B cell (primary cell): ENCODE measurements at regions not wholly inside any gene's neighbourhood (a gene's known extent, or its start where the extent isn't known, plus 50 kb on each side); places are given as distances from the start of the nearest gene placed in this dataset.

Experiments
- ATAC-seq: fragments of 200-7000 bp; cut with Tn5 transposase; one replicate; pipeline ENCODE4 v1.10.0; 2021; ENCODE audit warnings: low read depth, mild to moderate bottlenecking, moderate number of reproducible peaks, moderate library complexity
- CTCF ChIA-PET: fragments of 350-600 bp; sonication (Branson Sonifier 250); formaldehyde crosslinking; loops from one replicate; lab custom pipeline; 2021; ENCODE audit warnings: antibody characterized with exemption, inconsistent platforms; lab: Charles Lee
- POLR2A ChIA-PET: fragments of 350-600 bp; sonication (Branson Sonifier 250); formaldehyde crosslinking; loops from one replicate; lab custom pipeline; 2021; ENCODE audit warnings: antibody characterized with exemption; lab: Charles Lee
- DNase-seq: peaks from one replicate; pipeline ENCODE4 v3.0.0; 2013
- H2AFZ ChIP-seq: 2 replicates; pipeline ENCODE4 v1.6.1; 2012; ENCODE audit warnings: mild to moderate bottlenecking, low read depth, low read length; ENCODE audit not compliant: insufficient read depth, poor library complexity, severe bottlenecking
- H3K27ac ChIP-seq, 2 donors: 1 replicate in 1 of 2; 2 replicates in 1 of 2; pipeline ENCODE4 v1.5.1; 2012 to 2013; ENCODE audit warnings: low read length in 2 of 2, mild to moderate bottlenecking in 2 of 2, moderate library complexity in 1 of 2
- H3K27me3 ChIP-seq, 4 experiments: fragments of 200-600 bp in 1 of 4; sonication (generic) in 1 of 4; replicated peaks in 1 of 4; 1 replicate in 2 of 4; 2 replicates in 2 of 4; pipeline versions ENCODE4 v1.6.1 to v1.7.0; 2013 to 2016; ENCODE audit warnings: low read length in 3 of 4, mild to moderate bottlenecking in 2 of 4, mixed read lengths in 1 of 4, moderate library complexity in 1 of 4; ENCODE audit not compliant: insufficient read depth in 4 of 4, control insufficient read depth in 3 of 4; ENCODE audit errors: control extremely low read depth in 1 of 4
- H3K36me3 ChIP-seq, 2 experiments: replicated peaks in 1 of 2; 1 replicate in 1 of 2; 2 replicates in 1 of 2; pipeline versions ENCODE4 v1.6.1 to v1.7.1; 2013; ENCODE audit warnings: low read length in 1 of 2; ENCODE audit not compliant: insufficient read depth in 2 of 2, control insufficient read depth in 1 of 2; ENCODE audit errors: control extremely low read depth in 1 of 2, extremely low read depth in 1 of 2
- H3K4me1 ChIP-seq, 2 donors: fragments of 200-600 bp in 1 of 2; sonication (generic) in 1 of 2; 1 replicate in 1 of 2; 2 replicates in 1 of 2; pipeline versions ENCODE4 v1.5.1 to v1.6.1; 2013 to 2017; ENCODE audit warnings: low read length in 2 of 2; ENCODE audit not compliant: control insufficient read depth in 2 of 2, insufficient read depth in 2 of 2
- H3K4me2 ChIP-seq: replicated peaks from 2 replicates; pipeline ENCODE3; 2012; ENCODE audit warnings: mild to moderate bottlenecking, low read depth, low read length; ENCODE audit not compliant: poor library complexity, severe bottlenecking
- H3K4me3 ChIP-seq, 5 experiments: fragments of 200-600 bp in 1 of 5; sonication (generic) in 1 of 5; 1 replicate in 3 of 5; 2 replicates in 2 of 5; pipeline versions ENCODE4 v1.5.1 to v1.7.0; 2011 to 2016; ENCODE audit warnings: low read length in 4 of 5, mild to moderate bottlenecking in 4 of 5, low read depth in 2 of 5, control low read depth in 1 of 5, moderate library complexity in 1 of 5; ENCODE audit not compliant: insufficient read depth in 1 of 5; ENCODE audit errors: control extremely low read depth in 1 of 5, extremely low read depth in 1 of 5
- H3K79me2 ChIP-seq: fragments of 200-600 bp; sonication (generic); one replicate; pipeline ENCODE4 v1.6.0; 2016; ENCODE audit warnings: low read length; ENCODE audit not compliant: control insufficient read depth, insufficient read depth
- H3K9ac ChIP-seq: fragments of 200-600 bp; sonication (generic); 2 replicates; pipeline ENCODE4 v1.6.1; 2017; ENCODE audit warnings: mild to moderate bottlenecking, low read length, moderate library complexity
- H3K9me3 ChIP-seq, 3 donors: one replicate each; pipeline versions ENCODE4 v1.6.1 to v1.7.1; 2013; ENCODE audit warnings: low read length in 2 of 3; ENCODE audit not compliant: control insufficient read depth in 2 of 3, insufficient read depth in 1 of 3; ENCODE audit errors: control extremely low read depth in 1 of 3
- H4K20me1 ChIP-seq: 2 replicates; pipeline ENCODE4 v1.6.0; 2012; ENCODE audit warnings: mild to moderate bottlenecking, low read length; ENCODE audit not compliant: insufficient read depth, control insufficient read depth, poor library complexity, severe bottlenecking
- H3K27ac Mint-ChIP-seq: one replicate; pipeline ENCODE4 v1.8.0; 2021; ENCODE audit warnings: mixed read lengths
- H3K27me3 Mint-ChIP-seq: one replicate; pipeline ENCODE4 v1.8.0; 2021; ENCODE audit warnings: mixed read lengths
- H3K4me1 Mint-ChIP-seq: one replicate; pipeline ENCODE4 v1.8.0; 2021; ENCODE audit warnings: mixed read lengths
- H3K4me3 Mint-ChIP-seq: one replicate; pipeline ENCODE4 v1.8.0; 2021; ENCODE audit warnings: mixed read lengths
- H3K9me3 Mint-ChIP-seq: one replicate; pipeline ENCODE4 v1.8.0; 2022; ENCODE audit warnings: mixed read lengths; ENCODE audit not compliant: insufficient read depth
- CTCF ChIP-seq: fragments of 200-600 bp; IDR thresholded peaks from one replicate; pipeline ENCODE4 v1.8.0; 2022; ENCODE audit warnings: antibody characterized with exemption, mild to moderate bottlenecking
- EZH2 ChIP-seq: IDR thresholded peaks from 2 replicates; pipeline ENCODE4 v1.6.1; 2012; ENCODE audit warnings: borderline replicate concordance, low read depth, mild to moderate bottlenecking, moderate library complexity, low read length; ENCODE audit not compliant: insufficient read depth, poor library complexity, severe bottlenecking
- WGBS: methylation state at CpG from one replicate; pipeline ENCODE4 v1.1.5; 2013; ENCODE audit warnings: missing lambda C conversion rate; ENCODE audit not compliant: insufficient coverage; 5-methylcytosine and 5-hydroxymethylcytosine counted together
- intact Hi-C: fragments of 100-400 bp; cut with micrococcal nuclease; formaldehyde crosslinking; loops from one replicate; pipeline ENCODE4 v1.10.0; 2022

- DNase-seq (no peak), ATAC-seq (no peak)
- Mint-ChIP-seq H3K9me3 (no peaks in the 10 kb centered on the region), H3K4me1 (no peaks in the 10 kb centered on the region), H3K27me3 (peaks cover 3% of the 10 kb centered on the region), H3K27ac (no peak overlapping the region), H3K4me3 (no peak overlapping the region)
- intact Hi-C loops: no loop called here
- CTCF ChIA-PET: no interaction called here
- Histone ChIP-seq H4K20me1 (no peaks in the 10 kb centered on the region), H3K4me3 (no peak overlapping the region), H3K27me3 (no peaks in the 10 kb centered on the region), H3K4me2 (no peak overlapping the region), H3K27ac (no peak overlapping the region), H3K9ac (no peak overlapping the region), H3K79me2 (no peaks in the 10 kb centered on the region), H2AFZ (no peak overlapping the region), H3K36me3 (no peaks in the 10 kb centered on the region), H3K9me3 (peaks cover 0 to 28% (median 0%) of the 10 kb centered on the region in 3 donors), H3K4me1 (no peaks in the 10 kb centered on the region)
- POLR2A ChIA-PET: no interaction called here
- WGBS: 86% methylated on average over 25 of the region's 30 CpGs
- TF ChIP-seq CTCF (no peak), EZH2 (no peak)
Measured at GRCh38 chr18:78733762-78734613, 245.6 kb upstream of the SALL3 start.

GRCh38 chr18:78734614-78734945, 245.0 kb upstream of the SALL3 start:
- H3K4me3 ChIP-seq: no peak overlapping the region
- TF ChIP-seq CTCF (no peak), EZH2 (no peak)
- ChIA-PET CTCF (no interaction called here), POLR2A (no interaction called here)
- Mint-ChIP-seq H3K9me3 (no peaks in the 10 kb centered on the region), H3K27ac (no peak overlapping the region), H3K27me3 (peaks cover 3% of the 10 kb centered on the region), H3K4me3 (no peak overlapping the region), H3K4me1 (no peaks in the 10 kb centered on the region)
- no peaks in the 10 kb centered on the region for H4K20me1 ChIP-seq
- peaks cover 0 to 28% (median 0%) of the 10 kb centered on the region in 3 donors for H3K9me3 ChIP-seq
- H3K4me2 ChIP-seq: no peak overlapping the region
- H3K27ac ChIP-seq: no peak overlapping the region
- H3K4me1 ChIP-seq: no peaks in the 10 kb centered on the region
- H3K36me3 ChIP-seq: no peaks in the 10 kb centered on the region
- 98% methylated on average over 4 of the region's 9 CpGs for WGBS
- intact Hi-C loops: no loop called here
- H3K9ac ChIP-seq: no peak overlapping the region
- H2AFZ ChIP-seq: no peak overlapping the region
- no peaks in the 10 kb centered on the region for H3K27me3 ChIP-seq
- DNase-seq (no peak), ATAC-seq (no peak)
- H3K79me2 ChIP-seq: no peaks in the 10 kb centered on the region
